ENCODE measurements at regions not wholly inside any gene's neighbourhood (a gene's known extent, or its start where the extent isn't known, plus 50 kb on each side); places are given as distances from the start of the nearest gene placed in this dataset.
"Not testable (repeated sequence)": the region's sequence is repeated elsewhere in the genome, so short reads cannot be mapped to it uniquely, and the experiment has no call there.

DNA sequence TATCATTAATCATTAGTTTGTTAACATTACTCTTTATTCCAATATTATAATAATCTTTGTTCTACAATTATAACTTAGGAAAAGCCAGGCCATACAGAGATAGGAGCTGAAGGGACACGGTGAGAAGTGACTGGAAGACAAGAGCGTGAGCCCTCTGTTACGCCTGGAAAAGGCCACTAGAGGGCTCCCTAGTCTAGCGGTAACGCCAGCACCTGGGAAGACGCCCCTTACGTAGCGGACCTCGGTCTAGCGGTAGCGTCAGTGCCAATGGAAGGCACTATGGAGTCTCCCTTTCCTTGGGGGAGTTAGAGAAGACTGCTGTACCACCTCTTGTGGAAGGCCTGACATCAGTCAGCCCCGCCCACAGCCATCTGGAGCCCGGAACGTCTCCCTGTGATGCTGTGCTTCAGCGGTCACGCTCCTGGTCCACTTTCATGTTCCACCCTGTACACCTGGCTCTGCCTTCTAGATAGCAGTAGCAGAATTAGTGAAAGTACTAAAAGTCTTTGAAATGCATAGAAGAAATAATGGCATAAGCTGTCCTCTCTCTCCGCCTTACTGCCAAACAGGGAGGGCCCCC lies 55.6 kb upstream of the MTLN start:
- TF ChIP-seq, protein P1, sequence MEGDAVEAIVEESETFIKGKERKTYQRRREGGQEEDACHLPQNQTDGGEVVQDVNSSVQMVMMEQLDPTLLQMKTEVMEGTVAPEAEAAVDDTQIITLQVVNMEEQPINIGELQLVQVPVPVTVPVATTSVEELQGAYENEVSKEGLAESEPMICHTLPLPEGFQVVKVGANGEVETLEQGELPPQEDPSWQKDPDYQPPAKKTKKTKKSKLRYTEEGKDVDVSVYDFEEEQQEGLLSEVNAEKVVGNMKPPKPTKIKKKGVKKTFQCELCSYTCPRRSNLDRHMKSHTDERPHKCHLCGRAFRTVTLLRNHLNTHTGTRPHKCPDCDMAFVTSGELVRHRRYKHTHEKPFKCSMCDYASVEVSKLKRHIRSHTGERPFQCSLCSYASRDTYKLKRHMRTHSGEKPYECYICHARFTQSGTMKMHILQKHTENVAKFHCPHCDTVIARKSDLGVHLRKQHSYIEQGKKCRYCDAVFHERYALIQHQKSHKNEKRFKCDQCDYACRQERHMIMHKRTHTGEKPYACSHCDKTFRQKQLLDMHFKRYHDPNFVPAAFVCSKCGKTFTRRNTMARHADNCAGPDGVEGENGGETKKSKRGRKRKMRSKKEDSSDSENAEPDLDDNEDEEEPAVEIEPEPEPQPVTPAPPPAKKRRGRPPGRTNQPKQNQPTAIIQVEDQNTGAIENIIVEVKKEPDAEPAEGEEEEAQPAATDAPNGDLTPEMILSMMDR (IDR thresholded peaks at IDR 0.05), result not testable (repeated sequence)
- not testable (repeated sequence) for TF ChIP-seq POLR2A (IDR thresholded peaks at IDR 0.05)
